ENCODE measurements at regions not wholly inside any gene's neighbourhood (a gene's known extent, or its start where the extent isn't known, plus 50 kb on each side); places are given as distances from the start of the nearest gene placed in this dataset.

DNA sequence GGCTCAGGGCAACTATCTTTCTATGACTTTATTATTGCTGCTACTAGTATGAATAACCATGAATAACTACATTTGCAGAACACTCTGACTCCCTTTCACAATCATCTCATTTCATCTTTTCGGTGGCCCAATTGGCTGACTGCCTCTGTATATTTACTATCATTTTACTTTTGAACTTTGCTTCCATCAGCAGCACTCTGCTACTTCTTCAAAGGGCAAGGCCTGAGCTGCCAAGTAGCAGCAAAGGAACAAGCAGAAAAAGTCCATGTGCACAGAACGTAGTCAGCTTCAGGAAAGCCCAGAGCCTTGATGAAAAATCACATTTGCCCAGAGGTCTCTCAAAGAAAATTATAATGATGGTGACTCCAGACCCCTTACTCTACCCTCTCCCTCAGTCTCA, 214.5 kb upstream of the PUM3 start:
- Histone ChIP-seq H2AFZ (ENCODE audit: low read depth, low read length, poor library complexity, severe bottlenecking) (no peak overlapping the region), H3K79me2 (ENCODE audit: insufficient read depth, low read length) (no peaks in the 10 kb centered on the region), H3K4me1 (ENCODE audit: control insufficient read depth in 1 of 2, insufficient read depth in 2 of 2, low read length in 2 of 2) (no peaks in the 10 kb centered on the region), H3K36me3 (ENCODE audit: control insufficient read depth in 1 of 2, insufficient read depth in 2 of 2, low read length in 2 of 2) (no peaks in the 10 kb centered on the region), H3K9ac (ENCODE audit: low read length) (no peak overlapping the region), H3K4me3 (replicated peaks in 1 of 2; ENCODE audit: low read depth in 1 of 2, low read length in 2 of 2) (no peak overlapping the region), H3K27ac (ENCODE audit: low read depth, low read length) (no peak overlapping the region), H3K4me2 (ENCODE audit: low read length) (no peak overlapping the region), H3K27me3 (ENCODE audit: insufficient read depth, low read length) (peaks cover 33% of the 10 kb centered on the region), H3K9me3 (ENCODE audit: control insufficient read depth in 1 of 2, insufficient read depth in 1 of 2, low read depth in 1 of 2, low read length in 2 of 2) (no peaks in the 10 kb centered on the region), H4K20me1 (ENCODE audit: insufficient read depth) (no peaks in the 10 kb centered on the region), H3K9me2 (ENCODE audit: insufficient read depth) (no peaks in the 10 kb centered on the region)
- DNase-seq (ENCODE audit: low read depth, low spot score) (no peak), ATAC-seq (no peak)
- intact Hi-C loops (cut with micrococcal nuclease), result no loop called here
- POLR2A ChIA-PET, result no interaction called here
- CTCF ChIA-PET, result no interaction called here
- BruUV-seq (replicated peaks), result no TSS peak
- RAD21 ChIA-PET (ENCODE audit: low non-redundant PET in 1 of 2, low total read pairs in 2 of 2, uncharacterized antibody in 2 of 2, unreplicated experiment in 2 of 2), result no interaction called here
- TF ChIP-seq POLR2AphosphoS5 (IDR thresholded peaks at IDR 0.05; ENCODE audit: low read depth, low read length) (no peak), POLR2A (IDR thresholded peaks at IDR 0.05; ENCODE audit: borderline replicate concordance, extremely low read depth, insufficient read depth, insufficient read length) (no peak), ELF1 (IDR thresholded peaks at IDR 0.05; ENCODE audit: borderline replicate concordance, low read depth) (no peak), TCF7L2 (IDR thresholded peaks at IDR 0.05; ENCODE audit: borderline replicate concordance, extremely low read depth, insufficient read depth, insufficient read length) (no peak), FOSL1 (IDR thresholded peaks at IDR 0.05; ENCODE audit: low read depth) (no peak), ZNF274 (IDR thresholded peaks at IDR 0.05; ENCODE audit: low read depth, low read length) (no peak), ZFX (IDR thresholded peaks at IDR 0.05) (no peak)
- TF ChIP-seq, protein P1, sequence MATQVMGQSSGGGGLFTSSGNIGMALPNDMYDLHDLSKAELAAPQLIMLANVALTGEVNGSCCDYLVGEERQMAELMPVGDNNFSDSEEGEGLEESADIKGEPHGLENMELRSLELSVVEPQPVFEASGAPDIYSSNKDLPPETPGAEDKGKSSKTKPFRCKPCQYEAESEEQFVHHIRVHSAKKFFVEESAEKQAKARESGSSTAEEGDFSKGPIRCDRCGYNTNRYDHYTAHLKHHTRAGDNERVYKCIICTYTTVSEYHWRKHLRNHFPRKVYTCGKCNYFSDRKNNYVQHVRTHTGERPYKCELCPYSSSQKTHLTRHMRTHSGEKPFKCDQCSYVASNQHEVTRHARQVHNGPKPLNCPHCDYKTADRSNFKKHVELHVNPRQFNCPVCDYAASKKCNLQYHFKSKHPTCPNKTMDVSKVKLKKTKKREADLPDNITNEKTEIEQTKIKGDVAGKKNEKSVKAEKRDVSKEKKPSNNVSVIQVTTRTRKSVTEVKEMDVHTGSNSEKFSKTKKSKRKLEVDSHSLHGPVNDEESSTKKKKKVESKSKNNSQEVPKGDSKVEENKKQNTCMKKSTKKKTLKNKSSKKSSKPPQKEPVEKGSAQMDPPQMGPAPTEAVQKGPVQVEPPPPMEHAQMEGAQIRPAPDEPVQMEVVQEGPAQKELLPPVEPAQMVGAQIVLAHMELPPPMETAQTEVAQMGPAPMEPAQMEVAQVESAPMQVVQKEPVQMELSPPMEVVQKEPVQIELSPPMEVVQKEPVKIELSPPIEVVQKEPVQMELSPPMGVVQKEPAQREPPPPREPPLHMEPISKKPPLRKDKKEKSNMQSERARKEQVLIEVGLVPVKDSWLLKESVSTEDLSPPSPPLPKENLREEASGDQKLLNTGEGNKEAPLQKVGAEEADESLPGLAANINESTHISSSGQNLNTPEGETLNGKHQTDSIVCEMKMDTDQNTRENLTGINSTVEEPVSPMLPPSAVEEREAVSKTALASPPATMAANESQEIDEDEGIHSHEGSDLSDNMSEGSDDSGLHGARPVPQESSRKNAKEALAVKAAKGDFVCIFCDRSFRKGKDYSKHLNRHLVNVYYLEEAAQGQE (IDR thresholded peaks at IDR 0.05; ENCODE audit: low read depth), result no peak
- TF ChIP-seq, protein P2, sequence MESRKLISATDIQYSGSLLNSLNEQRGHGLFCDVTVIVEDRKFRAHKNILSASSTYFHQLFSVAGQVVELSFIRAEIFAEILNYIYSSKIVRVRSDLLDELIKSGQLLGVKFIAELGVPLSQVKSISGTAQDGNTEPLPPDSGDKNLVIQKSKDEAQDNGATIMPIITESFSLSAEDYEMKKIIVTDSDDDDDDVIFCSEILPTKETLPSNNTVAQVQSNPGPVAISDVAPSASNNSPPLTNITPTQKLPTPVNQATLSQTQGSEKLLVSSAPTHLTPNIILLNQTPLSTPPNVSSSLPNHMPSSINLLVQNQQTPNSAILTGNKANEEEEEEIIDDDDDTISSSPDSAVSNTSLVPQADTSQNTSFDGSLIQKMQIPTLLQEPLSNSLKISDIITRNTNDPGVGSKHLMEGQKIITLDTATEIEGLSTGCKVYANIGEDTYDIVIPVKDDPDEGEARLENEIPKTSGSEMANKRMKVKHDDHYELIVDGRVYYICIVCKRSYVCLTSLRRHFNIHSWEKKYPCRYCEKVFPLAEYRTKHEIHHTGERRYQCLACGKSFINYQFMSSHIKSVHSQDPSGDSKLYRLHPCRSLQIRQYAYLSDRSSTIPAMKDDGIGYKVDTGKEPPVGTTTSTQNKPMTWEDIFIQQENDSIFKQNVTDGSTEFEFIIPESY (IDR thresholded peaks at IDR 0.05; ENCODE audit: extremely low read depth, insufficient replicate concordance, low read length), result no peak
- TF ChIP-seq, protein P3, sequence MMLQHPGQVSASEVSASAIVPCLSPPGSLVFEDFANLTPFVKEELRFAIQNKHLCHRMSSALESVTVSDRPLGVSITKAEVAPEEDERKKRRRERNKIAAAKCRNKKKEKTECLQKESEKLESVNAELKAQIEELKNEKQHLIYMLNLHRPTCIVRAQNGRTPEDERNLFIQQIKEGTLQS (IDR thresholded peaks at IDR 0.05), result no peak

All from HCT116 (cell line).